NCI-H146 (cell line): ENCODE measurements at regions not wholly inside any gene's neighbourhood (a gene's known extent, or its start where the extent isn't known, plus 50 kb on each side); places are given as distances from the start of the nearest gene placed in this dataset.
A peak's percentile ranks its signal among the peaks of the same experiment; 100 is the strongest.
"Not testable (repeated sequence)": the region's sequence is repeated elsewhere in the genome, so short reads cannot be mapped to it uniquely, and the experiment has no call there.

Source experiments
- DNase-seq: peaks from one replicate; lab custom pipeline; 2025; lab: John Stamatoyannopoulos, UW

DNA sequence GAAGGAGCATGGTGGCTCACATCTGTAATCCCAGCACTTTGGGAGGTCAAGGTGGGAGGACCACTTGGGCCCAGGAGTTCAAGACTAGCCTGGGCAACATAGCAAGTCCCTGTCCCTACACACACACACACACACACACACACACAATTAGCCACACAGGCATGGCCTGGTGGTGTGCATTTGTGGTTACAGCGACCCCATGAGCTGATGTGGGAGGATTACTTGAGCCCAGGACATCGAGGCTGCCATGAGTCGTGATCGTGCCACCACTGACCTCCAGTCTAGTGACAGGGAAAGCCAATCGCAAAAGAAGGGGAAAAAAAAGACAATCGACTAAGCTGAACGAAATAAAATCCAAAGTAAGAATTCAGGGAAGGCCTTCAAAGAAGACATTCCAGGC, 67.9 kb downstream of the TBX3 start:
- DNase-seq = no peak

DNA sequence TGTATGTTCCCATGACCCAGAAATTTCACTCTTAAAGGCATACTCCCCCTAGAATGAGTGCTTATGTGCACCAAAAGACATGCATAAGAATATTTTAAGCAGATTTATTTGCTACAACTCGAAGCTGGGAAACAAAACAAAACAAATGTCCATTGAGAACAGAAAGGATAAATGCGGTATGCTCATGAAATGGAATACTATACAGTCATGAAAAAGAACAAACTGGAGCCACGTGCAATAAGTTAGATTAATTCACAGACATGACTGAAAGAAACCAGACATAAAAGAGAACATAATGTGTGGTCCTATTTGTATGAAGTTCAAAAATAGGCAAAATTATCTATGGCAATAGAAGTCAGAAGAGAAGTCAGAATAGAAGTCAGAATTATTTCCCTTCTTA, 69.9 kb downstream of the TBX3 start:
- no peak for DNase-seq

DNA sequence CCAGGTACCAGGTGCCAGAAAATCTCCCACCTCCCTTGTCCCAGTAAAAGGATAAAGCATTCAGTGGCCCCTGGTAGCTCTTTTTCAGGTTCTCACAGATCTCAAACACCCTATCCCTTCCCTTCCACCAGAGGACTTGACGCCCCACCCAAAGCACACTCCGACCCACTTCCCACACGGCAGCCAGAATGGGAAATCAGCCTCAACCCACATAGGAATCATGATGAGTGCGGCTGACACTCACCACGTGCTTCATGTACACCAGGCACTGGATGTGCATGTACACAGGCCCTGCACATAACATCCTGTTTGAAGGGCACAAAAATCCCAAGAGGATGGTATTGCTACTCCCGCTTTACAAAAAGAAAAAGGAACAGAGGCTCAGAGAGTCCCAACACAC, 71.9 kb downstream of the TBX3 start:
- DNase-seq = no peak

- no peak for DNase-seq
Measured at GRCh38 chr12:114611145-114612018, 72.6 kb downstream of the TBX3 start.

GRCh38 chr12:114608509-114608908, 75.5 kb downstream of the TBX3 start:
- DNase-seq = no peak

DNA sequence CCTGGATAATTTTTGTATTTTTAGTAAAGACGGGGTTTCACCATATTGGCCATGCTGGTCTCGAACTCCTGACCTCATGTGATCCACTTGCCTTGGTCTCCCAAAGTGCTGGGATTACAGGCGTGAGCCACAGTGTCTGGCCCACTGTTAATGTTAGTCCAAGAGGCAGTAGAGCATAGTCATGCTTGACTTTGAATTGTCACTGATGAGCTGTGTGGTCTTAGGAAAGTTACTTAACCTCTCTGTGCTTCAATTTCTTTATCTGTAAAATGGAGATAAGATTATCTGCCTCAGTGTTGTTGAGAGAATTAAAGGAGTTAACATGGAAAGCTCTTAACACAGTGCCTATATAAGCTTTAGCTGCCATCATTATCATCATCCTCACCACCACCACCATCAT, 78.1 kb downstream of the TBX3 start:
- DNase-seq = no peak

DNA sequence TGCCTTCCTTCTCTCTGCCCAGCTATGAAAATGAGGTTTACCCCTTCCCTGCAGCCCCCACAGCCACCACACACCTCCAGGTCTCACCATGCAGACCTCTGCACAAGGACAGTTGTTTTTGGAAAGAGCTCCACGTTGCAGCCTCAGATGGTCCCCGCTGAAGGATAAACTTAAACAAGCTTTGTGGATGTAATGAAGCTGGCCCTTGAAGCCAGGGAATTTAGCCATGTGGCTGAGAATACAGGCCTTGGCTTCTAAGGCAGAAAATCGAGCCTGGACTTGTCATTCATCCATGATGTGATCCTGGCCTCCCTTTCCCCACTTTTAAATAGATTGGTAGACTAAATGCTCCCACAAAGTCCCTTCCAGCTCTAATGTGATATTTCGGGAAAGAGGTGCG, 79.4 kb downstream of the TBX3 start:
- DNase-seq = no peak

- not testable (repeated sequence) for DNase-seq
Measured at GRCh38 chr12:114600584-114600983, 83.4 kb downstream of the TBX3 start.

- no peak for DNase-seq
Measured at GRCh38 chr12:114598111-114598510, 85.9 kb downstream of the TBX3 start.

- no peak for DNase-seq
Measured at GRCh38 chr12:114592946-114593345, 91.0 kb downstream of the TBX3 start.

DNA sequence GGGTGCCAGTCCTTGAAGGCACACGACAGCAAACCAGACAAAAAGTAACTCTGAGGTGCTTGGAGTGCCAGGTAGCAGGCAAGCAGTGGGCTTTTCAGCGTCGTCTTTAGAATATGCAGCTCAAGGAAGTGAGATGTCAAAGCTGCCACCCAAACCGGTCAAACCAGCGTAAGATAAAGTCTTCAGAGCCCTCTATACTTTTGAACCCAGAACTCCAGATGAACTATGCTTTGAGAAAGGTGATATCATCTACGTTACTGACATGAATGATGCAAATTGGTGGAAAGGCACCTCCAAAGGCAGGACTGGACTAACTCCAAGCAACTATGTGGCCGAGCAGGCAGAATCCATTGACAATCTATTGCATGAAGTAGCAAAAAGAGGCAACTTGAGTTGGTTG, 95.9 kb downstream of the TBX3 start:
- DNase-seq = no peak

GRCh38 chr12:114580306-114580705, 103.7 kb downstream of the TBX3 start:
- no peak for DNase-seq

- no peak for DNase-seq
Measured at GRCh38 chr12:114579389-114579788, 104.6 kb downstream of the TBX3 start.

DNA sequence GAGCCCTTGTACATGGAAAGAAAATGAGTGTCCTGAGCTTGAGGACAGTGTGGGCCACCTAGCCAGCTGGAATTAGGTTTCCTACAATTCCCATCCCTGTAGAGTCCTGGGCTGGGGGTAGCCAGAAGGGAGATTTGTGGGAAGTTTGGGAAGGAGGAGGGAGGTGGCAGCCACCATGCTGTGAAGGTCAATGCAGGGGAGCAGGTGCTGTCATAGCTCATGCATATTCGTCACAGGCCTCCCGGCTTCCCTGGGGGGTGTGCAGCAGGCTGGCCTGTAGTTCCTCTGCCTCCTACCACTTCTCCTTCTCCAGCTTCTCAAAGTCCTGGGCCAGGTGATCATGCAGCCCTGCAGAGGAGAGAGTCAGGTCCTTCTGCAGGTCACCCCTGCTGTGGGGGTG, 121.3 kb downstream of the TBX3 start:
- DNase-seq = no peak

GRCh38 chr12:114555451-114555850, 128.5 kb downstream of the TBX3 start:
- DNase-seq = no peak

DNA sequence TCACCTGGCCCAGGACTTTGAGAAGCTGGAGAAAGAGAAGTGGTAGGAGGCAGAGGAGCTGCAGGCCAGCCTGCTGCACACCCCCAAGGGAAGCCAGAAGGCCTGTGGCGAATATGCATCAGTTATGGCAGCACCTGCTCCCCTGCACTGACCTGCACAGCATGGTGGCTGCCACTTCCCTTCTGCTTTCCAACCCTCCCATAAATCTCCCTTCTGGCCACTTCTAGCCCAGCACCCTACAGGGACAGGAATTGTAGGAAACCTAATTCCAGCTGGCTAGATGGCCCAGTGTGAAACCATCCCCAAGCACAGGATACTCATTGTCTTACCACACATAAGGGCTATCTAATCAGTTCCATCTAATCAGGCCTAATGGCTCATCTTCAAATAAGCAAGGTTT, 136.3 kb downstream of the TBX3 start:
- peak; percentile 36 for DNase-seq

DNA sequence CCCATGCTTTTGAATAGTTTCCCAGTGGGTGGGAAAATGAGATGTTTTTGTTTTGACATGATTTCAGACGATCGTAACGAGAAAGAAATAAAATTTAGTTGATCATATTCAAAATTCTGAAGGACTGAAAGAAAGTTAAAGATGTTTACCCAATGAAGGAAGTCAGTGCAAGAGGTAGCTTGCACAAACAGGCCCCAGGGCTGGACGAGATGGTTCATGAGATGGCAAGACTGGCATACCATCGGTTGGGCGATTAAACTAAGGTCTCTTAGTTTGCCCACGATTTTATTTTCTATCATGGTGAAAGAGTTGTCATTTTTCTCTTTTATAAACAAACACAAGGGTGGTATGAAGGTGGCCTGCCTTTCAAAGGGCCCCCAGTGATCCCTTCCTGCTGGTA, 124.5 kb upstream of the TBX5 start:
- no peak for DNase-seq

- no peak for DNase-seq
Measured at GRCh38 chr12:114529966-114530365, 124.0 kb upstream of the TBX5 start.

DNA sequence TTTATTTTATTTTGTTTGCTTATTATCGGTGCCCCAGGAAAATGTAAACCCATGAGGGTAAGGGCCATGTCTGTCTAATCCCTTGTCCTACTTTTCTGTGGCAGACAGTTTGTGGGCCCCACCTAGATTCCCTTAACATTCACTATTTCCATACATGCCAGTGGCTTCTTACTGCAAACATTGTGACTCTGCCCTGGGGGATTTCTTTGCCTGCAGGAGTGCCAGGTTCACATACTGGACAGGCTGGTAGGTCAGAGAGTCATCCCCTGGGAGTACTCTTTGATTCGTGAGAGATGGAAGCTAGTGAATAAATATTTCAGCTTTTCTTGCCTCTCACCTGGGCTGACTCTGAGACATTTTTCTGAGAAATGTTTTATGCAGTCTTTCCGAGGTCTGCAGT, 122.8 kb upstream of the TBX5 start:
- DNase-seq = no peak

GRCh38 chr12:114521160-114521559, 115.2 kb upstream of the TBX5 start:
- DNase-seq = not testable (repeated sequence)

DNA sequence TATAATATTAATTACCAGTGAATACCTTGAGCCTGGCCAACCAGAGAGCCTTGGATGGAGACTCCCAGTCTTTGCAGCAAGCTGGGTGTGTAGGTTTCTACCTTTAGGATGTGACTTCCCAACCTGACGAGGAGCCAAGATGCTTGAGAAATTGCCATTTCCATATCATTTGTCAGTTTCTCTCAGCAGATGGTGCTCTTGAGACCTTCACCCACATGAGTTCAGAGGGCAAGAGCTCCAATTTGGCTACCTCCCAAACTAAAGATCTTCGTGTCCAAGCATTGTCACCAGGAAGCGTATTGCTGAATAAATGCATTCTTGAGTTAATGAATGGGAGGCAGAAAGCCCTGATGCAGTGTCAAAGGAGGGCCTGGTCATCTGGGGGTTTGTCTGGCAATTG, 106.4 kb upstream of the TBX5 start:
- no peak for DNase-seq

DNA sequence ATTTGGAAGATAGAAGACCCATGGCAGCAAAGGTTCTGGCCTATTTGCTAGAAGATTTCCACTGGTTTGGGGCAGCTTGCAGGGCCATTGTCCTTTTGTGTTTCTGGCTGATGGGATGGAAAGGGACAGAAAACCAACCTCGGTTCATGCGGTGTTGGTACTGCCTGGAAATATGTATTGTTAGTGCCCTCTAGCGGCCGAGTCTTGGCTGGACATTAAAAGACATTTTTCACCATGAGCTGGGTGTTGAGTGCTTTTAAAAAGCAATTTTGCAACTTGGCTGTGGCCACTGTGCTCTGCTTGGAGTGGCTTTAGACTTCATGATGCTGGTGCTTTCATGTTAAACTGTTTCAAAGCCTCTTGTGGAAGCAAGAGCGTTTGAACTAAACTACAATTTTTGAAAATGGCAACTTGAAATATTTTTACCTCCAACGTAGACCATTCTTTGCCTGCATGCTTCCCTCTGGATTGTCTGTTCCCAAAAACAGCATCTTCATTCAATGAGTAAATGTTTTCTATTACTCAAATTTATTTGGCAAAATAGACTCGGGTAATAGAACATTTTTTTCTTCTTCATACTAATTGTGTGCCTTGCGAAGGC, 102.7 kb upstream of the TBX5 start:
- peak; percentile 51 for DNase-seq

DNA sequence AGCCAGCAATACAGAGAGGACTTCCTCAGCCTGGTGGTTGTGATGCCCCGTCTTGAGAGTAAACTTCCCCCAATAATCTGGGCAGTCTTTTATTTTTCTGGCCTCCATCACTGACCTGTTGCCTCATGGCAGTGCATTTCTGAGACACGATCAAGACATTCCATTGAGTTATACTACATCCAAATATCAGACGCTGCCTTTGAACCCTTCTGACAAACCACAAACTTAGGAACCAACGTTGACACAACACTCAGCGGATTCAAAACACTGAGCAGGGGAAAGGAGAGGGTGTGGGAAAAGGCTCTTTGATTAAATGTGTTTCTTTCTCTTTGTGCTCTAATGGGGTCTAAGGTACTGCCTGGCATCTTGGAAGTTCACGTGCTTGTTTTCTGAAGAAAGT, 100.7 kb upstream of the TBX5 start:
- DNase-seq = no peak

DNA sequence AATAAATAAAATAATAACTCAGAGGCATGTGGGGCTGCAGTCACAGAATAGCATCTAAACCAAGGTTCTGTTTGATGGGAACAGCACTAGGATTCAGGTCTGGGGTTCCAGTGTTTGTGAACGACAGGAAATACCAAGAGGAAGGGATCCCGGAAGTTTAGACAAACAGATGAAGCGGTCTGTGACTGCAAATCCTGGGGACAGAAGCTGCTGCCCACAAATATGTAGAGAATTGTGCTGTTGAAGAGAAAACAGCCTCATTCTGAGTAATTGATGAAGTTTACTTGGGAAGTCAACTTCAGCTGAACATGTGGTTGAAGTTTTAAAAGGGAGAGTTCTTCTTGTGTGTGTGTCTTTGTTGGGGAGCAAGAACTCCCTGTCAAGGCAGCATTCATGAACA, 98.4 kb upstream of the TBX5 start:
- no peak for DNase-seq
